ENCODE measurements at regions not wholly inside any gene's neighbourhood (a gene's known extent, or its start where the extent isn't known, plus 50 kb on each side); places are given as distances from the start of the nearest gene placed in this dataset.

DNA sequence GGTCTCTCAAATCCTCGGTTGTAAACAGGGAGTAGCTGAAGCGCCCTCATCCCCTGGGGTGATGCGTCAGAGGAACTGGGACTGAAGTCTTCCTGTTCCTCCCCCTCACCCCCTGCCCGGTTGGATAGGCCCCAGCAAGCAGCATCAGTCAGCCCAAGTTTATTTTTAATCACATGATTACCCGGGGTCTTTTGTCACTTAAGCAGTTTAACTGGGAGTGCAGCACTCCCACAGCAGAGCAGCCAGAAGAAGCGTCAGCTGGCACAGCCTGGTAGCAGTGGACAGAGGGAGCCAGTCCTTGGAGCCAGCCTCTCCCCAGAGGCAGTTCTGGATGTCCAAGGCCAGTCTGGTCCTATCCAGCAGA, 342.1 kb downstream of the CTTN start:
- no peaks in the 10 kb centered on the region for H3K9me3 ChIP-seq (ENCODE audit: low read length)
- no peaks in the 10 kb centered on the region for H3K9me2 ChIP-seq (ENCODE audit: insufficient read depth, low read length)
- H3K4me2 ChIP-seq (ENCODE audit: low read length): no peak overlapping the region
- H3K27ac ChIP-seq (ENCODE audit: low read length): no peak overlapping the region
- no peaks in the 10 kb centered on the region for H3K36me3 ChIP-seq (ENCODE audit: insufficient read depth, low read length)
- TF ChIP-seq EP300 (conservative IDR thresholded peaks at IDR 0.05; ENCODE audit: poor library complexity, severe bottlenecking): no peak
- no peak for TF ChIP-seq MXI1 (conservative IDR thresholded peaks at IDR 0.05; ENCODE audit: poor library complexity, severe bottlenecking)
- no peak for TF ChIP-seq RAD21 (conservative IDR thresholded peaks at IDR 0.05)
- TF ChIP-seq CTCF (IDR thresholded peaks at IDR 0.05; ENCODE audit: poor library complexity, severe bottlenecking): no peak
- no peak for TF ChIP-seq REST (IDR thresholded peaks at IDR 0.05; ENCODE audit: borderline replicate concordance)
- TF ChIP-seq POLR2AphosphoS5 (IDR thresholded peaks at IDR 0.05): no peak
- no peak for TF ChIP-seq TAF1 (IDR thresholded peaks at IDR 0.05; ENCODE audit: low read depth)
- TF ChIP-seq SMC3 (conservative IDR thresholded peaks at IDR 0.05; ENCODE audit: poor library complexity): no peak
- TF ChIP-seq EZH2 (IDR thresholded peaks at IDR 0.05; ENCODE audit: borderline replicate concordance, insufficient read depth, low read length, poor library complexity, severe bottlenecking): no peak
- H3F3A ChIP-seq (ENCODE audit: insufficient read depth, low read length, poor library complexity, severe bottlenecking): no peaks in the 10 kb centered on the region
- no peaks in the 10 kb centered on the region for H4K20me1 ChIP-seq (ENCODE audit: insufficient read depth)
- no peak overlapping the region for H3K9ac ChIP-seq (ENCODE audit: low read length)
- no peak overlapping the region for H2AFZ ChIP-seq (ENCODE audit: low read depth, low read length)
- H3K79me2 ChIP-seq (replicated peaks; ENCODE audit: insufficient read depth, low read length): no peaks in the 10 kb centered on the region
- no peaks in the 10 kb centered on the region for H3K27me3 ChIP-seq (ENCODE audit: insufficient read depth, low read depth, low read length)
- no peak overlapping the region for H3K4me3 ChIP-seq (ENCODE audit: low read length)

DNA sequence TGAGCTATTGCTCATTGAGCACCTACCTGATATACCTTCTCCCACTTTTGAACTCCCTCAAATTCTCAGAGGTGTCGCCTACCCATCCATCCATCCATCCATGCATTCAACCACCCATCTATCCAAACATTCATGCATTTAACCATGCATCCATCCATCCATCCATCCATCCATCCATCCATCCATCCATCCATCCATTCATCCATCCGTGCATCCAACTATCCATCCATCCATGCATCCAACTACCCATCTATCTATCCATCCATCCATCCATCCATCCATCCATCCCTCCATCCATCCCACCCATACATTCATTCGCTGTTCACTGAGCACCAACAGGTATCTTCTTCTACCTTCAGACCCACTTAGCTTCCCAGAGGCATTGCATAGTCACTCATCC, 342.8 kb downstream of the CTTN start:
- no peaks in the 10 kb centered on the region for H3F3A ChIP-seq (ENCODE audit: insufficient read depth, low read length, poor library complexity, severe bottlenecking)
- H3K27me3 ChIP-seq (ENCODE audit: insufficient read depth, low read depth, low read length): no peaks in the 10 kb centered on the region
- H3K9ac ChIP-seq (ENCODE audit: low read length): no peak overlapping the region
- H3K9me3 ChIP-seq (ENCODE audit: low read length): no peaks in the 10 kb centered on the region
- no peak for TF ChIP-seq EZH2 (IDR thresholded peaks at IDR 0.05; ENCODE audit: borderline replicate concordance, insufficient read depth, low read length, poor library complexity, severe bottlenecking)
- no peak for TF ChIP-seq RAD21 (conservative IDR thresholded peaks at IDR 0.05)
- TF ChIP-seq MXI1 (conservative IDR thresholded peaks at IDR 0.05; ENCODE audit: poor library complexity, severe bottlenecking): no peak
- no peak for TF ChIP-seq CTCF (IDR thresholded peaks at IDR 0.05; ENCODE audit: poor library complexity, severe bottlenecking)
- TF ChIP-seq TAF1 (IDR thresholded peaks at IDR 0.05; ENCODE audit: low read depth): no peak
- no peak for TF ChIP-seq EP300 (conservative IDR thresholded peaks at IDR 0.05; ENCODE audit: poor library complexity, severe bottlenecking)
- TF ChIP-seq REST (IDR thresholded peaks at IDR 0.05; ENCODE audit: borderline replicate concordance): no peak
- no peak for TF ChIP-seq SMC3 (conservative IDR thresholded peaks at IDR 0.05; ENCODE audit: poor library complexity)
- TF ChIP-seq POLR2AphosphoS5 (IDR thresholded peaks at IDR 0.05): no peak
- H2AFZ ChIP-seq (ENCODE audit: low read depth, low read length): no peak overlapping the region
- H4K20me1 ChIP-seq (ENCODE audit: insufficient read depth): no peaks in the 10 kb centered on the region
- H3K79me2 ChIP-seq (replicated peaks; ENCODE audit: insufficient read depth, low read length): no peaks in the 10 kb centered on the region
- H3K27ac ChIP-seq (ENCODE audit: low read length): no peak overlapping the region
- no peak overlapping the region for H3K4me2 ChIP-seq (ENCODE audit: low read length)
- no peak overlapping the region for H3K4me3 ChIP-seq (ENCODE audit: low read length)
- no peaks in the 10 kb centered on the region for H3K36me3 ChIP-seq (ENCODE audit: insufficient read depth, low read length)
- H3K9me2 ChIP-seq (ENCODE audit: insufficient read depth, low read length): no peaks in the 10 kb centered on the region
